ENCODE measurements at regions not wholly inside any gene's neighbourhood (a gene's known extent, or its start where the extent isn't known, plus 50 kb on each side); places are given as distances from the start of the nearest gene placed in this dataset.
A peak's percentile ranks its signal among the peaks of the same experiment; 100 is the strongest.

DNA sequence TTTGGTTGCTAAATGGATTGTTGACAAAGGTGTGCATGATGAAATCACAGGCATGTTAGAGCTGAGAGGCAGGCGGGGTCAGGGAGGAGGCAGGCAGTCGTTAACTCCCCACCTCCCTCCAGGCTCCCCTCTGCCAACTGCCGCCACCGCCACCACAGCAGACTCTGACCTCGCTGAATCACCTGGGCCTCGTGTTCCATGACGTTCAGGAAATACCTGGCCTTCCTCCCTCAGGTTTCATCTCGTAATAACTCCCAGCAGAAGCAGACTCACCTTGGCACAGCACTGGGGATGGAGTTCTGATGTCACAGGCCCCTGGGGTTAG lies 198.5 kb downstream of the KATNAL1 start:
- Histone ChIP-seq H3K18ac (ENCODE audit: extremely low read depth, low read length) (no peak overlapping the region), H3K23me2 (ENCODE audit: low read depth, low read length) (no peaks in the 10 kb centered on the region), H3K27ac (ENCODE audit: low read depth, low read length) (no peak overlapping the region), H3K4me1 (replicated peaks in 1 of 4; ENCODE audit: control insufficient read depth in 3 of 4, insufficient read depth in 4 of 4, low read length in 3 of 4) (peaks cover 0 to 6% (median 1%) of the 10 kb centered on the region in 4 experiments; a peak in 3 of 7 replicates), H3K23ac (ENCODE audit: insufficient read length) (no peak overlapping the region), H3K4me2 (ENCODE audit: insufficient read depth in 1 of 2, low read depth in 2 of 2, low read length in 2 of 2) (no peak overlapping the region), H3K79me2 (ENCODE audit: control insufficient read depth in 1 of 2, insufficient read depth in 2 of 2, low read length in 2 of 2) (no peaks in the 10 kb centered on the region), H2AK5ac (ENCODE audit: low read depth, low read length) (no peak overlapping the region), H2BK120ac (replicated peaks; ENCODE audit: low read depth, low read length) (no peak overlapping the region), H3K9ac (replicated peaks in 1 of 4; ENCODE audit: extremely low read depth in 1 of 4, low read depth in 3 of 4, low read length in 3 of 4) (no peak overlapping the region), H2BK5ac (ENCODE audit: low read depth, low read length) (no peak overlapping the region), H2BK20ac (ENCODE audit: low read length) (0 out of 2 replicates have a peak overlapping the region, but pooled peaks have one; percentile 50), H4K8ac (ENCODE audit: extremely low read depth, insufficient read depth, low read length) (no peak overlapping the region), H3K27me3 (replicated peaks in 1 of 4; ENCODE audit: control insufficient read depth in 3 of 4, extremely low read depth in 1 of 4, insufficient read depth in 3 of 4, low read length in 3 of 4) (peaks cover 0 to 7% (median 3%) of the 10 kb centered on the region in 4 experiments; a peak in 2 of 7 replicates), H4K91ac (replicated peaks; ENCODE audit: insufficient read length, low read length) (peak overlapping the region; percentile 5), H3K4ac (replicated peaks; ENCODE audit: insufficient read length, low read depth, low read length) (no peak overlapping the region), H3K4me3 (ENCODE audit: extremely low read depth in 1 of 4, insufficient read depth in 2 of 4, low read depth in 3 of 4, low read length in 4 of 4) (no peak overlapping the region), H3K36me3 (ENCODE audit: control insufficient read depth in 2 of 4, insufficient read depth in 4 of 4, low read length in 3 of 4) (no peaks in the 10 kb centered on the region), H2BK15ac (ENCODE audit: low read length) (no peak overlapping the region), H4K5ac (ENCODE audit: insufficient read length, low read depth, low read length) (no peak overlapping the region), H3K14ac (ENCODE audit: insufficient read length) (no peak overlapping the region), H3K9me3 (ENCODE audit: insufficient read depth in 2 of 2, low read depth in 1 of 2, low read length in 1 of 2) (no peaks in the 10 kb centered on the region), H3K56ac (replicated peaks; ENCODE audit: insufficient read length, low read depth, low read length) (no peak overlapping the region), H4K20me1 (replicated peaks in 1 of 2; ENCODE audit: control insufficient read depth in 1 of 2, insufficient read depth in 2 of 2, low read length in 2 of 2) (no peaks in the 10 kb centered on the region), H2AFZ (ENCODE audit: low read length) (peak overlapping the region; percentile 69; the same call in 1 of the 2 replicates), H3K79me1 (ENCODE audit: low read depth, low read length) (no peaks in the 10 kb centered on the region), H2BK12ac (ENCODE audit: low read depth, low read length) (no peak overlapping the region)
- ChIA-PET POLR2A (ENCODE audit: partially characterized antibody) (no interaction called here), CTCF (ENCODE audit: partially characterized antibody) (interaction anchor here (0.9 kb wide), 2 partner anchors 148 to 263 kb away, joined by 3 read pairs; no protein-coding TSS in a partner anchor)
- WGBS, 2 experiments (ENCODE audit: extremely low coverage in 1 of 2, insufficient coverage in 1 of 2, insufficient read length in 1 of 2, insufficient replicate concordance in 2 of 2, low coverage in 1 of 2, low lambda C conversion rate in 2 of 2, missing lambda C conversion rate in 1 of 2) = 85% methylated on average over 8 of the region's 8 CpGs; no CpG with 5 or more reads in 1 of the 2 experiments
- no peak for DNase-seq (ENCODE audit: low read depth in 1 of 2, low spot score in 2 of 2)
- FAIRE-seq = no peak
- no peak for TF ChIP-seq SUZ12 (IDR thresholded peaks at IDR 0.05; ENCODE audit: low read length)
- no peak for TF ChIP-seq RAD21 (IDR thresholded peaks at IDR 0.05 in 1 of 2, conservative IDR thresholded peaks at IDR 0.05 in 1 of 2; ENCODE audit: low read depth in 2 of 2, low read length in 2 of 2)
- TF ChIP-seq ASH2L (IDR thresholded peaks at IDR 0.05; ENCODE audit: low read length) = no peak
- TF ChIP-seq, protein P1, sequence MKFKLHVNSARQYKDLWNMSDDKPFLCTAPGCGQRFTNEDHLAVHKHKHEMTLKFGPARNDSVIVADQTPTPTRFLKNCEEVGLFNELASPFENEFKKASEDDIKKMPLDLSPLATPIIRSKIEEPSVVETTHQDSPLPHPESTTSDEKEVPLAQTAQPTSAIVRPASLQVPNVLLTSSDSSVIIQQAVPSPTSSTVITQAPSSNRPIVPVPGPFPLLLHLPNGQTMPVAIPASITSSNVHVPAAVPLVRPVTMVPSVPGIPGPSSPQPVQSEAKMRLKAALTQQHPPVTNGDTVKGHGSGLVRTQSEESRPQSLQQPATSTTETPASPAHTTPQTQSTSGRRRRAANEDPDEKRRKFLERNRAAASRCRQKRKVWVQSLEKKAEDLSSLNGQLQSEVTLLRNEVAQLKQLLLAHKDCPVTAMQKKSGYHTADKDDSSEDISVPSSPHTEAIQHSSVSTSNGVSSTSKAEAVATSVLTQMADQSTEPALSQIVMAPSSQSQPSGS (IDR thresholded peaks at IDR 0.05; ENCODE audit: low read length) = no peak
- no peak for TF ChIP-seq SIRT6 (IDR thresholded peaks at IDR 0.05; ENCODE audit: low read length)
- TF ChIP-seq NANOG (IDR thresholded peaks at IDR 0.05; ENCODE audit: insufficient read depth, low read depth, low read length, poor library complexity, severe bottlenecking) = no peak
